Globus pallidus (tissue), 1 donor: ENCODE measurements at regions not wholly inside any gene's neighbourhood (a gene's known extent, or its start where the extent isn't known, plus 50 kb on each side); places are given as distances from the start of the nearest gene placed in this dataset.
A peak's percentile ranks its signal among the peaks of the same experiment; 100 is the strongest.
"Not testable (repeated sequence)": the region's sequence is repeated elsewhere in the genome, so short reads cannot be mapped to it uniquely, and the experiment has no call there.

ENCODE experiments used
- DNase-seq: peaks from one replicate; pipeline ENCODE4 v3.0.0-alpha.2; 2015; ENCODE audit warnings: low spot score

- DNase-seq: no peak
Observed at GRCh38 chr5:36481454-36482120, 124.8 kb upstream of the SLC1A3 start.

- no peak for DNase-seq
Observed at GRCh38 chr5:36482812-36483211, 123.6 kb upstream of the SLC1A3 start.

GRCh38 chr5:36489505-36489904, 116.9 kb upstream of the SLC1A3 start:
- DNase-seq: no peak

DNA sequence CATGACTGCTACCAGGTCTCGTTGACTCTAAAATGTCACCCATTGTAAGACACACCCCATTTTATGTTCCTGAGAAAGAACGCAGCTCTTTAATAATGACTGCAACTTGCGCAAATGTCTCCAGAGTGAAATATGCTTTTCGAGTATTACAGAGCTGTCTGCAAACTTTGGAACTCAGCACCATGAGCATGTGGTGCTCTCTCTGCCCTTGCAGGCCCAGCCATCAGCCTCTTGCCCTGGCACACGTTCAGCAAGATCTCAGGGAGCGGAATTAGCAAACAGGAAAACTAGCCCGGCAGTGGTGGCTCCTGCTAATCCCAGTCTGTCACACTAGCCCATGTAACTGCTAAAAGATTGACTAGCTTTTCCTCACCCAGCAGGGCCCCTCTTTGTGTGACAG, 114.5 kb upstream of the SLC1A3 start:
- no peak for DNase-seq

DNA sequence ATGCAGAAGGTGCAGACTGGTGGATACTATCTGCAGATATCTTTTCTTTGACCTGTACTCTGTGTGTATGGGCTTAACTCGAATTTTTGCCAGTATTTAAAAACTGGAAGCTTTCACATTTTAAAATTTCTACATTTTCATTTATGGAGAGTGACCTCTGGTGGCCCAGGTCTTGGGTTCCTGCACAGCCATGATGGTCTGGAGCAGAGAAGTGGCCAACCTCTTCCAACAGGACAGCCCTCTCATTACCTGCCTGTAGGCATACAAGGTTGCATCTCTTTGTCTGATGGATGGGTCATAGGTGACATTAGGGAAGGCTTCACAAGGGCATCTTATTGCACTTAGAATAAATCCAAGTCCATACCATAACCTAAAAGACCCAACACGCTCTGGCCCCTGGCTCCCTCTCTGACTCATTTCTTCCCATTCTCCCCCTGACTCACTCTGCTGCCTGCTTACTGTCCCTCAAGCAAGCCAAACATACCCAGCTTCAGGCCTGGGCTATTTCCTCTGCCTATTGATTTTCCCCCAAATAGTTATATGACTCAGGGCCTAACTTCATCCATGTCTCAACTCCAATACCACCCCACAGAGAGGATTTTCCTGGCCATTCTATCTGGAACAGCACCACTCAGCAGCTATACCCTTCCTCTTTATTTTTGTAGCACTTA, 113.3 kb upstream of the SLC1A3 start:
- DNase-seq: no peak

DNA sequence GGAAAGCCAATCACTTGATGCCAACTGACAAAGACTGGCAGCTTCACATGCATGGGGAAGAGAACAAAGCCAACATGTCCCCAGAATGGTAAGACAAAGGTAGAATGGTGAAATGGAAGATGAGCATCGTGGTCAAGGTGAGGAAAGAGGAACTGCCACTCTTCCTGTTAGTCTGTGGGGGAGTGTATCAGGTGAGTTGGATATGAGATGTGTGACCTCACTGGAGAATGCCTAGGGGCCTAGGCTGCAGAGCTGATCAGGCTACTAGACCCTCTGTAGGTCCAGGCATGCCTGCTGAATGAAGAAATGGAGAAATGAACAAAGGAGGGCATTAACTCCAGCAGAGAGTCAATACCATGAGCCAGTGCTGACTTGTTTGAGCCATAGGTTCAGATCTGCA, 112.4 kb upstream of the SLC1A3 start:
- no peak for DNase-seq

DNA sequence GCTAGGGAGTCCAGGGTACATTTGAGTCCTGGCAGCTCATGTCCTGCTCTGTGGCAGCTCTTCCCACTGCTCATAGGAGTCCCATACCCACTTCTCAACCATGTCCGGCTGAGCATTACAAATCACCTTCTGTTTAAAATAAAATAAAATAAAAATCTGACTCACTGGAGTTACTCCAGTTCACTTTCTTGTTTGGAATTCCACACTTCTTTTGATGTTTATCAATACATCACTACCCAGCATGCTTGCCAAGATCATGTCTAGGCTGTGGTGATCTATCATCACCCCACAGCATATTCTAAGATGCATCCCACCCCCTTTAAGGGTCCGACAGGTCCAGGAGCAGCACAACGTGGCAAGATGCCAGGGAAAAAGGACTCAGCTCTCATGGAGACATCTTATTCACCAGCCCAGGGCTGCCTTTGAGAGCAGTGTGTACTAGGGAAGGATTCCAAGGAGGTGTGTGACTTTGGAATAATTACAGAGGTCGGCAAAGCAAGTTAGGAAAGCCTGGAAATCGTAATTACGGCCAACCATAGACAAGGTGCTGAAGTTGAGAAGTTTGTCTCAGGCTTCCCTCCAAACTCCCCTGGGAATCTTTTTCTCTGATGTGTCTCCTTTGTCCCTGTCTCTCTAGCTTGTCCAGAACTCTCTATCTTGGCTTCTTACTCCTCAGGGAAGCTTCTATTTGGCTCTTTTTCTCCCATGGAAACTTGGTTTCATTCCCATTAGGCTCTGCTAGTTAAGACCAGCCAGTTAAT, 111.4 kb upstream of the SLC1A3 start:
- peak; percentile 52 for DNase-seq

DNA sequence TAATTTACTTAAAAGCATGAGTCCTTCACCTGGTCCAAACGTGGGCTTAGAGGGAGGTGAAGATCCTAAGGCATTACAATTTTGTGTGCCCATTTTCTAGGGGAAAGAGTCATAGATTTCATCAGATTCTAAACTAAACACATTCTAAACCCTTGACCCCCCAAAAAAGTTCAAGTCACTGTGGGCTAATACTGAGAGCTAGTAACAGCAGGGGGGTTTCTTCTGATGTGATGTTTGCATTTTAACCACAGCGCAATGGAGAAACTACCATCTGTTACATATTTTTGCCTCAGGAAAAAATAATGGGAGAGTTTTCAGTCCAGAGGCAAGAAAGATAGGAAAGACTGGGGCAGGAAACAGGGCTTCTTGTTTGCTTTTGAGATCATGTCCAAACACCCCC, 110.8 kb upstream of the SLC1A3 start:
- DNase-seq: peak; percentile 9

- DNase-seq: peak; percentile 57
Observed at GRCh38 chr5:36496471-36496870, 109.9 kb upstream of the SLC1A3 start.

DNA sequence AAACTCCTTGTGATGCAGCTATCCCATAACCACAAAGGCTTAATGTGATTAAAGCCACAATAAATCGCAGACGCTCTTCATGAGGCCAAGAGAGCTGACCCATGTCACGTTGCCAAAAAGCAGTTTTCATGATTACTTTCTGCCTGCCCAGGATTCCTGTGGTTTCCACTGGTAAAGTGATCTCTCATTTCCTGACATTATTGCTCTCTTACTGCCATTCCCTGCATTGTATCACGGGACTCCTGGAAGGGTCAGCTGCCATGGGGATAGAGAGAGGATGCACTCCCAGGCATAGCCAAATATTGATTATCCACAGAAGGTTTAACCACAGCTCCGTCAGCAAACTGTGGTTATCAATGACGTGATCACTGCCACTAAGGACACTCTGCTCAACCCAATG, 103.8 kb upstream of the SLC1A3 start:
- no peak for DNase-seq

DNA sequence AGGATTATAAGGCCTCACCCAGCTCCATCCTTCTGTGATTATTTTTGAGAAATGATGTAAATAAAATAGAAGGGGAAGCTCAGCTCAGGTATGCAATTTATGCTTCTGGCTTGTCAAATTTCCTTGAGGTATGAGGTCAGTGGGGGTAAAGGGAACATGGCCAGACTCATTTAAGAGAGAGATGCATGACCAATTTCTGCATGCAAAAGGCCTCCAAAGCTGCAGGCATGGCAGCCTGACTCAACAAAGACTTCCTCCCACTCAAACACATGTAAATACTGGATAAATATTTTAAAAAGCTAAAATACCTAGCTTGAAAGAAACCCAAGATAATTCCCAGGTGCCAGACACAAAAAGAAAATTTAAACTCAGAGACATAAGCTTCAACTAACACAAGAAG, 101.4 kb upstream of the SLC1A3 start:
- no peak for DNase-seq

- peak; percentile 74 for DNase-seq
Observed at GRCh38 chr5:36507332-36507952, 99.0 kb upstream of the SLC1A3 start.

DNA sequence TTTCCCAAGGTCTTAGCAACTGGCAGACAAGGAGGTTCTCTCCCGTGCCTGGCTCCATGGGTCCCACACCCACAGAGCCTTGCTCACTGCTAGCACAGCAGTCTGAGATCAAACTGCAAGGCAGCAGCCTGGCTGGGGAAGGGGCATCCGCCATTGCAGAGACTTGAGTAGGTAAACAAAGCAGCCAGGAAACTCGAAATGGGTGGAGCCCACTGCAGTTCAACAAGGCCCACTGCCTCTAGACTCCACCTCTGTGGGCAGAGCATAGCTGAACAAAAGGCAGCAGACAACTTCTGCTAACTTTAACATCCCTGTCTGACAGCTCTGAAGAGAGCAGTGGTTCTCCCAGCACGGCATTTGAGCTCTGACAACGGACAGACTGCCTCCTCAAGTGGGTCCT, 98.1 kb upstream of the SLC1A3 start:
- not testable (repeated sequence) for DNase-seq

DNA sequence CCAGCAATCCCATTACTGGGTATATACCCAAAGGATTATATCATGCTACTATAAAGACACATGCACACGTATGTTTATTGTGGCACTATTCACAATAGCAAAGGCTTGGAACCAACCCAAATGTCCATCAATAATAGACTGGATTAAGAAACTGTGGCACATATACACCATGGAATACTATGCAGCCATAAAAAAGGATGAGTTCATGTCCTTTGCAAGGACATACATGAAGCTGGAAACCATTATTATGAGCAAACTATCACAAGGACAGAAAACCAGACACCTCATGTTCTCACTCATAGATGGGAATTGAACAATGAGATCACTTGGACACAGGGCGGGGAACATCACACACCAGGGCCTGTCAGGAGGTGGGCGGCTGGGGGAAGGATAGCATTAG, 92.8 kb upstream of the SLC1A3 start:
- not testable (repeated sequence) for DNase-seq

GRCh38 chr5:36519881-36520280, 86.5 kb upstream of the SLC1A3 start:
- DNase-seq: no peak

GRCh38 chr5:36521219-36521618, 85.2 kb upstream of the SLC1A3 start:
- no peak for DNase-seq

- DNase-seq: no peak
Observed at GRCh38 chr5:36521838-36522745, 84.3 kb upstream of the SLC1A3 start.

DNA sequence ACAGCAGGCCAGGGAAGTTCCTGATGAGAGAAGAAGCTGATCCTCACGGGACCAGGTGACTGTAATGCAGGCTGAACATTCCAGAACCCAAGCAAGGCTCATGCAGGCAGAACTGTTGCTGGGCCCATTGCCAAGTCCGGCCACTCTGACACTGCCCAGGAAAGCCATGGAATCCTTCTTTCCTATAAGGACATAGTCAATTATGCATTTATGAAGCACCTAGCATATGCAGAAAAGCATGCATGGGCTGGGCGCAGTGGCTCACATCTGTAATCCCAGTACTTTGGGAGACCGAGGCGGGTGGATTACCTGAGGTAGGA, 83.7 kb upstream of the SLC1A3 start:
- no peak for DNase-seq

GRCh38 chr5:36523450-36523849, 83.0 kb upstream of the SLC1A3 start:
- no peak for DNase-seq

GRCh38 chr5:36523926-36524325, 82.5 kb upstream of the SLC1A3 start:
- no peak for DNase-seq

- DNase-seq: no peak
Observed at GRCh38 chr5:36526537-36526936, 79.9 kb upstream of the SLC1A3 start.

- DNase-seq: no peak
Observed at GRCh38 chr5:36528588-36528987, 77.8 kb upstream of the SLC1A3 start.
